Fibroblast of mammary gland (primary cell): ENCODE measurements at regions not wholly inside any gene's neighbourhood (a gene's known extent, or its start where the extent isn't known, plus 50 kb on each side); places are given as distances from the start of the nearest gene placed in this dataset.
"Not testable (repeated sequence)": the region's sequence is repeated elsewhere in the genome, so short reads cannot be mapped to it uniquely, and the experiment has no call there.

Experiments
- DNase-seq: peaks from one replicate; pipeline ENCODE4 v3.0.0-alpha.2; 2010; ENCODE audit warnings: low read depth
- H3K4me3 ChIP-seq: 2 replicates; pipeline ENCODE4 v1.5.1; 2011; ENCODE audit warnings: low read depth, mild to moderate bottlenecking, low read length, moderate library complexity; ENCODE audit not compliant: control insufficient read depth
- TF ChIP-seq, protein P1 (sequence below): conservative IDR thresholded peaks from 2 replicates; pipeline ENCODE4 v1.5.1; 2011; ENCODE audit warnings: low read depth, low read length, inconsistent platforms; ENCODE audit not compliant: control insufficient read depth, insufficient read depth

DNA sequence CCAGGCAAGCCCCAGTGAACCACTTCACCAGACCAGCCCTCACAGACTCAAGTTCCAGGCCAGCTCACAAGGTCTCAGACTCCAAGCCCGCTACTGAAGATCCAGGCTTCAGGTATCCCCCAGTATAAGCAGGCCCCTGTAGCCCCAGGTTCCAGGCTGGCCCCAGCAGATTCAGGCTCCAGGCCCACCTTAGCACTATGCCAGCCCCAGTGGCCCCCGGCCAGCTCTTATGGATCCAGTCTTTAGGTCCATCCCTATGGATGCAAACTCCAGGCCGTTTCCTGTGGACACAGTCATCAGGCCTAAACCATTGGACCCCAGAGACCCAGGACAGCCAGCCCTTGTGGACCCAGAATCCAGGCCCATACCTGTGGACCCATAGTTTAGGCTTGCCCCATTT is 277.8 kb upstream of the MAGEB18 start:
- DNase-seq, result no peak
- H3K4me3 ChIP-seq, result no peak overlapping the region
- TF ChIP-seq, protein P1, sequence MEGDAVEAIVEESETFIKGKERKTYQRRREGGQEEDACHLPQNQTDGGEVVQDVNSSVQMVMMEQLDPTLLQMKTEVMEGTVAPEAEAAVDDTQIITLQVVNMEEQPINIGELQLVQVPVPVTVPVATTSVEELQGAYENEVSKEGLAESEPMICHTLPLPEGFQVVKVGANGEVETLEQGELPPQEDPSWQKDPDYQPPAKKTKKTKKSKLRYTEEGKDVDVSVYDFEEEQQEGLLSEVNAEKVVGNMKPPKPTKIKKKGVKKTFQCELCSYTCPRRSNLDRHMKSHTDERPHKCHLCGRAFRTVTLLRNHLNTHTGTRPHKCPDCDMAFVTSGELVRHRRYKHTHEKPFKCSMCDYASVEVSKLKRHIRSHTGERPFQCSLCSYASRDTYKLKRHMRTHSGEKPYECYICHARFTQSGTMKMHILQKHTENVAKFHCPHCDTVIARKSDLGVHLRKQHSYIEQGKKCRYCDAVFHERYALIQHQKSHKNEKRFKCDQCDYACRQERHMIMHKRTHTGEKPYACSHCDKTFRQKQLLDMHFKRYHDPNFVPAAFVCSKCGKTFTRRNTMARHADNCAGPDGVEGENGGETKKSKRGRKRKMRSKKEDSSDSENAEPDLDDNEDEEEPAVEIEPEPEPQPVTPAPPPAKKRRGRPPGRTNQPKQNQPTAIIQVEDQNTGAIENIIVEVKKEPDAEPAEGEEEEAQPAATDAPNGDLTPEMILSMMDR, result no peak

- DNase-seq, result no peak
Observed at GRCh38 chrX:25869761-25870160, 268.4 kb upstream of the MAGEB18 start.

DNA sequence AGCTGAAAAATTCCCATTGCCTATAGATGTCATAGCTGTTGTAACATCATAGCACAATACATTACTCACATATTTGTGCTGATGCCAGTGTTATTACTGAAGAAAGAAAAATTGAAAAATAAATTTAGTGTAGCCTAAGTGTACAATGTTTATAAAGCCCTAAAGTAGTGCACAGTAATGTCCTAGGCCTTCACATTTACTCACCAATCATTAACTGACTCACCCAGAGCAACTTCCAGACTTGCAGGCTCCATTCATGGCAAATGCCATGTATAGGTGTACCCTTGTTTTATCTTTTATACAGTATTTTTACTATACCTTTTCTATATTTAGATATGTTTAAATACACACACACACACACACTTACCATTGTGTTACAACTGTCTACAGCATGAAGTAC is 265.4 kb upstream of the MAGEB18 start:
- TF ChIP-seq, protein P1, result no peak
- no peak overlapping the region for H3K4me3 ChIP-seq
- no peak for DNase-seq

More at GRCh38 chrX:25869761-25870160, 268.4 kb upstream of the MAGEB18 start:
- no peak overlapping the region for H3K4me3 ChIP-seq
- TF ChIP-seq, protein P1, result no peak

DNA sequence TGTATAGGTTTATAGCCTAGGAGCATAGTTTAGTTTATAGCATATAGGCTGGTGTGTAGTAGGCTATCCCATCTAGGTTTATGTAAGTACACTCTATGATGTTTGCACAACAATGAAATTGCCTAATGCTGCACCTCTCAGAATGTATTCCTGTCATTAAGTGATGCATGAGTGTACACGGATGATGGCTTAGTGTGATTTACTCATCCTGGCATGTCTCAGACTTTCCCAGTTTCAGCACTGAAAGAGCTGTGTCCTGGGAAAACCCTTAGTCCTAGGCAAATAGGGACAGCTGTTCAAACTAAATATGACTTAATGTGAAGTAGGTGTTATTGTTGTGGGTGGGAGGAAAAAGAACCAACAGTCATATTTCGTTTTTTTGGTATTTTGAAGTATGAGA is 264.9 kb upstream of the MAGEB18 start:
- peak; percentile 41 for DNase-seq
- TF ChIP-seq, protein P1, result no peak

DNA sequence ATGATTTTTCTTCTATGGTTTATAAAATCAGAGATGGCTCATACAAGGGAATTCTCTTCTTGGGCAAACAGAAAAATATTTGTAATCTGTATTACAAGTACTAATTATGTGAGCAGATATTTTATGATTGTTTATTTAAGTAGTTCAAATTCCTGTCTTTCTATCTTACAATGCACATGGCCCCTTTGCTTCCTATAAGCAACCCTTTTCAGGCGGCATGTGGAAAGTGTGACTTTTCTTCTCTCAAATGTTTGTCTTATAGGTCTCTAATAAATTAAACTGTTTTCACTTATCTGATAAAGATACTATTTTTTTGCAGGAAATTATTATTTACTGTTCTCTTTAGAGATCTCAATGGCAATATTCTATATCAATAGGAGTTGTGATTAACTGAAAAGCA is 259.3 kb upstream of the MAGEB18 start:
- TF ChIP-seq, protein P1, result no peak
- no peak for DNase-seq
- H3K4me3 ChIP-seq, result no peak overlapping the region

More for the DNA sequence above, 264.9 kb upstream of the MAGEB18 start:
- no peak overlapping the region for H3K4me3 ChIP-seq

GRCh38 chrX:25882503-25882902 is 255.6 kb upstream of the MAGEB18 start:
- H3K4me3 ChIP-seq, DNase-seq: not testable (repeated sequence)

- no peak overlapping the region for H3K4me3 ChIP-seq
- no peak for DNase-seq
Observed at GRCh38 chrX:25897758-25898157, 240.4 kb upstream of the MAGEB18 start.

DNA sequence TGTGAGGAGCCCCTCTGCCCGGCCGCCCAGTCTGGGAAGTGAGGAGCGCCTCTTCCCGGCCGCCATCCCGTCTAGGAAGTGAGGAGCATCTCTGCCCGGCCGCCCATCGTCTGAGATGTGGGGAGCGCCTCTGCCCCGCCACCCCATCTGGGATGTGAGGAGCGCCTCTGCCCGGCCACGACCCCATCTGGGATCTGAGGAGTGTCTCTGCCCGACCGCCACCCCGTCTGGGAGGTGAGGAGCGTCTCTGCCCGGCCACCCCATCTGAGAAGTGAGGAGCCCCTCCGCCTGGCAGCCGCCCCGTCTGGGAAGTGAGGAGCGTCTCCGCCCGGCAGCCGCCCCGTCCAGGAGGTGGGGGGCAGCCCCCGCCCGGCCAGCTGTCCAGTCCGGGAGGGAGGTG is 232.4 kb upstream of the MAGEB18 start:
- H3K4me3 ChIP-seq, DNase-seq: not testable (repeated sequence)

More at GRCh38 chrX:25897758-25898157, 240.4 kb upstream of the MAGEB18 start:
- TF ChIP-seq, protein P1, result no peak
